22Rv1 (cell line): ENCODE measurements at regions not wholly inside any gene's neighbourhood (a gene's known extent, or its start where the extent isn't known, plus 50 kb on each side); places are given as distances from the start of the nearest gene placed in this dataset.

Source experiments
- H3K27ac ChIP-seq: fragments of 450-650 bp; 2 replicates; pipeline ENCODE4 v1.5.1; 2017
- ZFX ChIP-seq: fragments of 450-650 bp; IDR thresholded peaks from 2 replicates; pipeline ENCODE4 v1.6.1; 2017; ENCODE audit warnings: antibody characterized with exemption, borderline replicate concordance
- TF ChIP-seq, protein P1 (sequence below): fragments of 450-650 bp; IDR thresholded peaks from 2 replicates; pipeline ENCODE4 v1.5.1; 2017; ENCODE audit warnings: mild to moderate bottlenecking

DNA sequence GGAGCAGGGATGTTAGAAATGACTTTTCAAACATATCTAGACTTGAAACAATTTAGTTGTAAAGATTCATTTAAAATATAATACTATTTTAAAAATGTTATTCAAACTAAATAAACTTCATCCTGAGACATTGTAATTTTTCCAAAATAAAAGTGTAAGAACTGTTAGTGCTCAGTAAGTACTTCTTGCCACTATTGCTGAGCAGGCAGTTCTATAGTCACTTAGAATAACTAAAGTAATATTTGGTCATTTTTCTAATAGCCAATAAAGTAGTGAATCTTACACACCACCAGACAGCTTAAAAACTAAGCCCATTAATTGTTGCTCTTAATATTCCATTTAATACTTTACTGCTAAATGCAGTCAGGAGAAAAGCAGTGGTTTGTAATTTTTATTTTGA, 1120.0 kb upstream of the CDH10 start:
- no peak overlapping the region for H3K27ac ChIP-seq
- no peak for TF ChIP-seq ZFX
- TF ChIP-seq, protein P1, sequence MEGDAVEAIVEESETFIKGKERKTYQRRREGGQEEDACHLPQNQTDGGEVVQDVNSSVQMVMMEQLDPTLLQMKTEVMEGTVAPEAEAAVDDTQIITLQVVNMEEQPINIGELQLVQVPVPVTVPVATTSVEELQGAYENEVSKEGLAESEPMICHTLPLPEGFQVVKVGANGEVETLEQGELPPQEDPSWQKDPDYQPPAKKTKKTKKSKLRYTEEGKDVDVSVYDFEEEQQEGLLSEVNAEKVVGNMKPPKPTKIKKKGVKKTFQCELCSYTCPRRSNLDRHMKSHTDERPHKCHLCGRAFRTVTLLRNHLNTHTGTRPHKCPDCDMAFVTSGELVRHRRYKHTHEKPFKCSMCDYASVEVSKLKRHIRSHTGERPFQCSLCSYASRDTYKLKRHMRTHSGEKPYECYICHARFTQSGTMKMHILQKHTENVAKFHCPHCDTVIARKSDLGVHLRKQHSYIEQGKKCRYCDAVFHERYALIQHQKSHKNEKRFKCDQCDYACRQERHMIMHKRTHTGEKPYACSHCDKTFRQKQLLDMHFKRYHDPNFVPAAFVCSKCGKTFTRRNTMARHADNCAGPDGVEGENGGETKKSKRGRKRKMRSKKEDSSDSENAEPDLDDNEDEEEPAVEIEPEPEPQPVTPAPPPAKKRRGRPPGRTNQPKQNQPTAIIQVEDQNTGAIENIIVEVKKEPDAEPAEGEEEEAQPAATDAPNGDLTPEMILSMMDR, result no peak

DNA sequence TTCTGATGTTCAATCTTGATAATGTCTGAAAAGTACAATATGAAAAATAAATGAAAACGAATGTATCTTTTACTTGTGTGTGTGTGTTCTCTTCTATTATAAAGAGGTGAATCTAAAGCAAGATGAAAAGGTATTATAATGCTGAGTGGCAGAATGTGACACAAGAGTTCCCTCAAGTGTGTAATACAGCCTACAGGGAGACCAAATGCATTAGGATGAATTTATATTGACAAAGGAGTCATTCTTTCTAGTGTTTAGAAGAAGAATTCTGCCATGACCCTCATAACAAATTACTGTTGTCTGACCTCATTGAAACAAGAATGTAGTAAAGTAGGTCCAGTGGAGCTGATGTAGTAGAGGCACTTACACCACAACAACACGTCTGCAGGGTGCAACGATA, 1119.0 kb upstream of the CDH10 start:
- TF ChIP-seq, protein P1, result no peak
- no peak for TF ChIP-seq ZFX
- no peak overlapping the region for H3K27ac ChIP-seq

DNA sequence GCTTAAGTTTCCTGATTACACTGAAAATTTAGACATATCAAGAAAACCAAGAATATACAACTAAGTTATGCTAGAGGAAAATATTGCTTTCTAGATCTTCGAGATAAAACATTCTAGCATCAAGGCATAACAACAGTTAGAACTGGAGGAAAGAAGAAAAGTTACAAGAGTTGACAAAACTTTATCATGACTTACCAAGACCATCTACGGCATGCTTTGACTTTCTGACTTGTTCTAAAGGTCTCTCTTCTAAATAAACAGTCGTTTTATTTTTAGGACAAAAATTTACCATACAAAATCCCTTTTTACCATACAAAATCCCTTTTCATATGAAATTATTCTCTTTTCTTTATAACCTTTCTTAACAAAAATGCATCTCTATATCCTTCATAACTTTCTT, 1110.1 kb upstream of the CDH10 start:
- no peak overlapping the region for H3K27ac ChIP-seq
- TF ChIP-seq, protein P1, result no peak

DNA sequence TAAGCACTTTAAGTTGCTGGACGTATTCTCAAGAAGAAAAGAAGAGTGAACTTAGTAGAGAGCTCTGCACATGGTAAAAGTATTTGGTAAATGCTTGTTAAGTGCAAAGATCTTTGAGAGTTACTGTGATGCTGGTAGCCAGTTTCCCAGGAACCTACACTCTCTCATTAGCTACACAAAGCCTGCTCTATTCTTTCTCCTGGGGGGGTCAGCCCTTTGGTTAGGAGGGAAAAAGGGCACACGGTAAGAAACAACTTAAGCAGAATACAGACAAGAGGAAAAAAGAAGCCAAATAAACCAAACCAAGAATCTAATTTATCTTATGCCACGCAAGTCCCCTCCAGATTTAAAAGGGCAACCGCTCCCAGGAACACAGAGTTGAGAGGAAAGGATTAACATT, 1100.1 kb upstream of the CDH10 start:
- TF ChIP-seq, protein P1, result no peak
- no peak for TF ChIP-seq ZFX

DNA sequence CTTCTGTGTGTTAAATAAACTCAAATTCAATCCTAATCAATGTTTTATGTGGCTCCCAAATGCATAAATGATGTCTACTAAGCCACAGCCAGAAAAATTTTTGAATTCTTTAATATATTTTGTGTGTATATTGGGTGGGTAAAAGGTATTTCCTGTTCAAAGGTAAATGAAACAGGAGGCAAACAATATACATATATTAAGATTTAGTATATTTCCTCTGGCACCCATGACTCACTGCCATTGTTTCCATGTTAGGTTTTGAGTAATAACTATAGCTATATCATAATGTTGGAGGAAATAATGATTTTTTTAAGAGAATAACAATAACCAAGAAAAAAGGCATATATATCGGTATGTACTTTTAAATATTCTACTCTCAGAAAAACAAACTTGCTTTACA, 1071.9 kb upstream of the CDH10 start:
- TF ChIP-seq, protein P1, result no peak
- no peak for TF ChIP-seq ZFX
- no peak overlapping the region for H3K27ac ChIP-seq

More for the DNA sequence above, 1100.1 kb upstream of the CDH10 start:
- H3K27ac ChIP-seq, result no peak overlapping the region

DNA sequence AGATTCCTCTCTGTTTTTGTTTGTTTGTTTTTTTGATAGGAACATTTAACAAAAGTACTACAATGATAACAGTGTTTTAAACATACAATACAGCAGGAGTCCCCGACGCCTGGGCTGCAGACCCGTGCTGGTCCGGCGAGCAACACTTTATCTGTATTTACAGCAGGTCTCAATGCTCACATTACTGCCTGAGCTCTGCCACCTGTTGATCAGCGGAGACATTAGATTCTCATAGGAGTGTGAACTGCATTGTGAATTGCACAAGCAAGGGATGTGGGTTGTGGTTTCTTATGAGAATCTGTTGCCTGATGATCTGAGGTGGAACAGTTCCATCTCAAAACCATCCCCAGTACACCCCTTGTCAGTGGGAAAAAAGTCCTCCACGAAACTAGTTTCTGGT, 1068.5 kb upstream of the CDH10 start:
- no peak overlapping the region for H3K27ac ChIP-seq
- no peak for TF ChIP-seq ZFX
- TF ChIP-seq, protein P1, result peak; percentile 34

DNA sequence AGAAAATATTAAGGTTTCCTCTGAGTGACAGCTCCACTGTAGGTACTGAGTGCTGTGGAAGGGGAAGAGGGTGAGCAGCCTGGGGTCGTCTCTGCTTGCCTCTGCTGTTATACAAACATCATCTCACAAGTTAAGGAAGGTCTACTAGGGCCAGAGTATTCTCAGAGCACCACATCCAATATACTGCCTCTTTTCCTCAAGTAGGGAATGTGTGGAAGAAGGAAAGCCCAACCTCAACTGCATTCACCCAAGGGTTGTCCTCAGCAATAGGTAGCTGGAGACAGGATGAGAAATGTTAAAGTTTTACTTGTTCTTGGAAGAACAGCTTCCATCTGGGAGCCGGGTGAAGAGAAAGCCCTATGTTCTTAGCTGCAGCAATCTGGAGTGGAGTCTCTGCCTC, 1062.3 kb upstream of the CDH10 start:
- no peak for TF ChIP-seq ZFX
- TF ChIP-seq, protein P1, result no peak

More for the DNA sequence above, 1062.3 kb upstream of the CDH10 start:
- H3K27ac ChIP-seq, result no peak overlapping the region
